Upper lobe of left lung (tissue), 4 donors: ENCODE measurements at regions not wholly inside any gene's neighbourhood (a gene's known extent, or its start where the extent isn't known, plus 50 kb on each side); places are given as distances from the start of the nearest gene placed in this dataset.

Experiments used
- EP300 ChIP-seq, 4 donors: sonication (generic); formaldehyde crosslinking; IDR thresholded peaks; one replicate each; pipeline ENCODE4 v1.5.1; 2017; ENCODE audit warnings: antibody characterized with exemption in 4 of 4, control low read depth in 2 of 4
- POLR2A ChIP-seq, 4 donors: fragments of 450-650 bp; IDR thresholded peaks; one replicate each; pipeline ENCODE4 v1.5.1; 2016 to 2017; ENCODE audit warnings: antibody characterized with exemption in 4 of 4, mild to moderate bottlenecking in 2 of 4
- POLR2AphosphoS5 ChIP-seq, 2 donors: sonication (generic); formaldehyde crosslinking; IDR thresholded peaks; one replicate each; pipeline ENCODE4 v1.5.1; 2017; ENCODE audit warnings: antibody characterized with exemption in 2 of 2
- TF ChIP-seq, protein P1 (sequence below), 6 experiments: fragments of 450-650 bp in 4 of 6; fragments of 200-600 bp in 2 of 6; sonication (generic) in 2 of 6; IDR thresholded peaks; one replicate each; pipeline ENCODE4 v1.5.1; 2016 to 2019; ENCODE audit warnings: antibody characterized with exemption in 6 of 6

DNA sequence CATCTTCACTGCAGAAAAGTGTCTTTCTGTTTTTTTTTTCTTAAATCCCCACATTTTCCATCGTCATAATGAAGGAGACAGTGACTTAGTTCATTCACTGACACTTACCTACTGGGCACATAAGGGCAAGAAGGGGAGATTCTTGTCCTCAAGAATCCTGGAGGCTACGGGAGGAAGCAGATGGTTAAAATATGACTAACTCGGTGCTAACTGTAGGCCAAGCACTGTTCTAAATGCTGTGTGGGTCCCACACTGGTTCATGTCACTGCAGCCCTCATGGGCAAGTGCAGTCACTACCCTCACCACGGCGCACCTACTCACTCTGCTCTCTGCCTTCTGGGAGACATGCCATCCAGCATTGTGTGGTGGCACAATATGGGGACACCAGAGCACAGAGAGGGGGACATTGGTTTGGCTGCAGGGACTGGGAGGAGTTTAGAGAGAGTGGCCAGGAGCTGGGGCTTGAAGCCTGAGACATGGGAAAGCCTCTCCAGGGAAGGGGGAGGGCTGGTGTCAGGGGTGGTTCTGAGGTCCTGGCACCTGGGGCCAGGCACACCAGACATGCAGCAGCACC lies 305.2 kb downstream of the MYCN start:
- TF ChIP-seq, protein P1, sequence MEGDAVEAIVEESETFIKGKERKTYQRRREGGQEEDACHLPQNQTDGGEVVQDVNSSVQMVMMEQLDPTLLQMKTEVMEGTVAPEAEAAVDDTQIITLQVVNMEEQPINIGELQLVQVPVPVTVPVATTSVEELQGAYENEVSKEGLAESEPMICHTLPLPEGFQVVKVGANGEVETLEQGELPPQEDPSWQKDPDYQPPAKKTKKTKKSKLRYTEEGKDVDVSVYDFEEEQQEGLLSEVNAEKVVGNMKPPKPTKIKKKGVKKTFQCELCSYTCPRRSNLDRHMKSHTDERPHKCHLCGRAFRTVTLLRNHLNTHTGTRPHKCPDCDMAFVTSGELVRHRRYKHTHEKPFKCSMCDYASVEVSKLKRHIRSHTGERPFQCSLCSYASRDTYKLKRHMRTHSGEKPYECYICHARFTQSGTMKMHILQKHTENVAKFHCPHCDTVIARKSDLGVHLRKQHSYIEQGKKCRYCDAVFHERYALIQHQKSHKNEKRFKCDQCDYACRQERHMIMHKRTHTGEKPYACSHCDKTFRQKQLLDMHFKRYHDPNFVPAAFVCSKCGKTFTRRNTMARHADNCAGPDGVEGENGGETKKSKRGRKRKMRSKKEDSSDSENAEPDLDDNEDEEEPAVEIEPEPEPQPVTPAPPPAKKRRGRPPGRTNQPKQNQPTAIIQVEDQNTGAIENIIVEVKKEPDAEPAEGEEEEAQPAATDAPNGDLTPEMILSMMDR (IDR thresholded peaks at IDR 0.05) = no peak
- TF ChIP-seq POLR2A (IDR thresholded peaks at IDR 0.05) (no peak), EP300 (IDR thresholded peaks at IDR 0.05) (no peak), POLR2AphosphoS5 (IDR thresholded peaks at IDR 0.05) (no peak)
